ENCODE measurements at regions not wholly inside any gene's neighbourhood (a gene's known extent, or its start where the extent isn't known, plus 50 kb on each side); places are given as distances from the start of the nearest gene placed in this dataset.

DNA sequence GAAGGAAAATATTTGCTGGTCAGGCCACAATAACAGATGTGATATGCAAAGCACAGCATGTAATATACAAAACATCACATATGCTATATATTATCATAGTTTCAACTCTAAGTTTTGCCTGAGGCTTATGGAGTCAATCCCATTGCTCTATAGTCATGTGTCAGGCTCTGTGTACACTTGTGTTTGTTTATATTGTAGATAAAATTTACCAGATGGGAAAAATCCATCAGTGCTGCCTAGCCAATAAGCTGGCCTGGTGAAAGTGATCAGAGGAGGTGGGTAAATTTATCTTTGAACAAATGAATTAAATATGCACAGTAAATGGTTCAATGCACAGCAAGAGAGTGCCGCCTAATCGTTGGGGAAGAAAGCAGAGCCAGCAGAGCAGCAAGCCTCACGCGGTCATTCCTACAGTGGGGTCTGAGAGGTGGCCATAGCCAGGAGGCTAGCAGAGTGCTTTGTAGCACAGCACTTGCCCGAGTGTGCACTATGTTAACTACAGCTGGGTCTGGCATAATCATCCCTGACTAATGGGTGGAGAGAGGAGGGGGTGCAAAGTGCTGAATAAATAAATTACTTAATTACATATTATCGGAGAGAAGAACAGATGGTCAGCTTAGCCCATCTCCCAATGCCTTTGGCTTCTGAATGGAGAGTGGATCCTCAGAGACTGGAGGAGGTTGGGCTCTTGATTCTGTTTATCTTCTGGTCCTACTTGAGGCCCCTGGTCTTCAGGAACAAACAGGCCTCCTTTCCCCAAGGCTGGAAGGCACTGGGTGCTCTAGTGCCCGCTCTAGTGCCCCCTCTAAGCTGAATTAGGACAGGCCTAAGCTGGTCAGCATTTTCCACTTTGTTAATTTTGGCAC, 153.5 kb downstream of the MAT2B start:
- no peaks in the 10 kb centered on the region for H3K27me3 ChIP-seq (ENCODE audit: control insufficient read depth, insufficient read depth, low read length)
- no peak for TF ChIP-seq CTCF (IDR thresholded peaks at IDR 0.05; ENCODE audit: insufficient read depth, low read length, poor library complexity, severe bottlenecking)
- H3K36me3 ChIP-seq (ENCODE audit: control insufficient read depth, insufficient read depth, low read length) = no peaks in the 10 kb centered on the region
- no peak for DNase-seq (ENCODE audit: low read depth)
- no peak overlapping the region for H3K4me3 ChIP-seq (ENCODE audit: low read depth, low read length)

DNA sequence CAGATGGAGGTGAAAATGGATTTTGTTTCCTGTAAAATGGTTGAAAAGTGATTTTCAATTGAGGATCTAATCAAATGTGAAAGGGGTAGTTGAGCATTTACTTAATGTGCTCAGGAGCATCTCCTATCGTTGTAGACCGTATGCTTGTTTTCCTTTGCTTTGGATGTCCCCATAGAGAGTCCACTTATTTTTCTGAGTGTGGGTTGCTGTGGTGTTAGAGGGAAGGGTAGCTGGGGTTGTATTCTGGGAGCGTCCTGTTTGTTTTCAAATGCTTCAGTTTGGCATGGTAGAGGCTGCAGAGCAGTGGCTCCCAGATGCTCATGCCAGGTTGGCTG, 154.1 kb downstream of the MAT2B start:
- no peak for TF ChIP-seq CTCF (IDR thresholded peaks at IDR 0.05; ENCODE audit: insufficient read depth, low read length, poor library complexity, severe bottlenecking)
- Histone ChIP-seq H3K36me3 (ENCODE audit: control insufficient read depth, insufficient read depth, low read length) (no peaks in the 10 kb centered on the region), H3K4me3 (ENCODE audit: low read depth, low read length) (no peak overlapping the region), H3K27me3 (ENCODE audit: control insufficient read depth, insufficient read depth, low read length) (no peaks in the 10 kb centered on the region)
- no peak for DNase-seq (ENCODE audit: low read depth)

DNA sequence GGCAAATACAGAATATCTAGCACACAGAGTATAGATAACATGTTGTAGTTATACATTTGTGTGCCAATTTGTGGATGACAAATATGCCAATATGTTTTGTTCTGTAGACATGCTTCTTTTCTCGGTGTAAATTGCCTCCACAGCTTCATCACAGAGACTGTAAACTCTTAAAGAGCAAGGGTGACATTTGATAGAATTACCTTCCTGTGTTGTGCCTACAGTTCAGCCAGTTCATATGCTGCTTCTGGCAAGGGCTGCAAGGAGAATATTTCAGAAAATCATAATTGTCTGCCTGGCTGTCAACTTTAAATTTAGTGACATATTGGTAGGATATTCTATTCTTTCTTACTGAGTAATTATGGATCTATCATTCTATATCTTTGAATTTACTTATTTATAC, 155.1 kb downstream of the MAT2B start:
- DNase-seq (ENCODE audit: low read depth) = no peak
- no peaks in the 10 kb centered on the region for H3K36me3 ChIP-seq (ENCODE audit: control insufficient read depth, insufficient read depth, low read length)
- no peaks in the 10 kb centered on the region for H3K27me3 ChIP-seq (ENCODE audit: control insufficient read depth, insufficient read depth, low read length)
- TF ChIP-seq CTCF (IDR thresholded peaks at IDR 0.05; ENCODE audit: insufficient read depth, low read length, poor library complexity, severe bottlenecking) = no peak
- H3K4me3 ChIP-seq (ENCODE audit: low read depth, low read length) = no peak overlapping the region

DNA sequence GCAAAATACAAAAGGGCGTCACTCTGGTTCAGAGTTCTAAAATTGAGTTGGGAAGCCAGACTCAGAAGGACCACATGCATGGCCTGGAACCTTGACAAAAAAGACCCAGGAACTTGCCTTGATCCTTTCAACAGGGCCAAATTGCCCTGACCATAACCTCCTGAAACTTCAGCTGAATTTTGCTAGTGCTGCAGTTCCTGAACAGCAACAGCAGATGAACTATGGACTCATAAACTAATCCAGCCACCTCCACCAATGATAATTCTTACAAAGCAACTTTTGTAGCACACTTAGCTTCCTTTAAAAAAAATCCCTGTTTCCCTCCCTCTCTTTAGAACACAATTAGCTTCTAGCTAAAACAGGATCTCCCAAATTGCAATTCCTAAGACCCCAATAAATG, 155.9 kb downstream of the MAT2B start:
- H3K27me3 ChIP-seq (ENCODE audit: control insufficient read depth, insufficient read depth, low read length) = no peaks in the 10 kb centered on the region
- TF ChIP-seq CTCF (IDR thresholded peaks at IDR 0.05; ENCODE audit: insufficient read depth, low read length, poor library complexity, severe bottlenecking) = no peak
- H3K36me3 ChIP-seq (ENCODE audit: control insufficient read depth, insufficient read depth, low read length) = no peaks in the 10 kb centered on the region
- no peak for DNase-seq (ENCODE audit: low read depth)
- H3K4me3 ChIP-seq (ENCODE audit: low read depth, low read length) = no peak overlapping the region

GRCh38 chr5:163670036-163670435, 164.6 kb downstream of the MAT2B start:
- no peak for TF ChIP-seq CTCF (IDR thresholded peaks at IDR 0.05; ENCODE audit: insufficient read depth, low read length, poor library complexity, severe bottlenecking)
- no peak for DNase-seq (ENCODE audit: low read depth)
- Histone ChIP-seq H3K27me3 (ENCODE audit: control insufficient read depth, insufficient read depth, low read length) (no peaks in the 10 kb centered on the region), H3K4me3 (ENCODE audit: low read depth, low read length) (no peak overlapping the region), H3K36me3 (ENCODE audit: control insufficient read depth, insufficient read depth, low read length) (no peaks in the 10 kb centered on the region)

DNA sequence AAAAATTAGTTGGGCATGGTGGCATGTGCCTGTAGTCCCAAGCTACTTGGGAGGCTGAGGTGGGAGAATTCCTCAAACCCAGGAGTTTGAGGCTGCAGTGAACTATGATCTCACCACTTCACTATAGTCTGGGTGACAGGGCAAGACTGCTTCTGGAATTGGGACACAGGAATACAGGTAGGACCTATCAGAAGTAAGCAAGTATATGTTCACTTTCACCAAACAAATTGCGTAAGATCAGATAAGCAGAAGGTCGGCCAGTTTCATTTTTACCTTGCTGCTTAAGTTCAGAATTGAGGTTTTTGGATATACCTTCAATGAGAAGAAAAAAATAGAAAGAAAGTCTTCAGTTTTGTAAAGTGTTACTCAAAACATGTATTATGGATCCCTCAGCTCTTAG, 171.7 kb downstream of the MAT2B start:
- Histone ChIP-seq H3K36me3 (ENCODE audit: control insufficient read depth, insufficient read depth, low read length) (no peaks in the 10 kb centered on the region), H3K4me3 (ENCODE audit: low read depth, low read length) (no peak overlapping the region), H3K27me3 (ENCODE audit: control insufficient read depth, insufficient read depth, low read length) (no peaks in the 10 kb centered on the region)
- no peak for DNase-seq (ENCODE audit: low read depth)
- TF ChIP-seq CTCF (IDR thresholded peaks at IDR 0.05; ENCODE audit: insufficient read depth, low read length, poor library complexity, severe bottlenecking) = no peak

Data from kidney epithelial cell (primary cell).